NOMO-1 treated with DMSO at 0.1 percent for 48 hours (cell line): ENCODE measurements at regions not wholly inside any gene's neighbourhood (a gene's known extent, or its start where the extent isn't known, plus 50 kb on each side); places are given as distances from the start of the nearest gene placed in this dataset.

Experiments used
- DNase-seq: peaks from one replicate; lab custom pipeline; 2025; ENCODE audit not compliant: unreplicated experiment; lab: John Stamatoyannopoulos, UW

GRCh38 chr1:219120624-219121544 lies 52.8 kb upstream of the LYPLAL1 start:
- DNase-seq: peak; percentile 66

GRCh38 chr1:219121679-219122078 lies 52.0 kb upstream of the LYPLAL1 start:
- DNase-seq: no peak

- DNase-seq: no peak
These were observed 50.6 kb upstream of the LYPLAL1 start for GRCh38 chr1:219123036-219123435.
